ENCODE measurements at regions not wholly inside any gene's neighbourhood (a gene's known extent, or its start where the extent isn't known, plus 50 kb on each side); places are given as distances from the start of the nearest gene placed in this dataset.

GRCh38 chr4:27717431-27717755 is 856.8 kb downstream of the STIM2 start:
- Histone ChIP-seq H3K9ac (ENCODE audit: low read length) (no peak overlapping the region), H3K36me3 (ENCODE audit: insufficient read depth, low read length) (no peaks in the 10 kb centered on the region), H3K4me1 (ENCODE audit: low read length) (no peaks in the 10 kb centered on the region), H4K20me1 (ENCODE audit: insufficient read depth, low read depth, low read length) (no peaks in the 10 kb centered on the region), H3K9me2 (replicated peaks; ENCODE audit: insufficient read depth, low read length) (no peaks in the 10 kb centered on the region), H3K4me3 (ENCODE audit: low read length) (no peak overlapping the region), H2AFZ (ENCODE audit: low read length) (no peak overlapping the region), H3K9me3 (ENCODE audit: low read length) (no peaks in the 10 kb centered on the region; the same call in 1 of the 2 replicates), H3K4me2 (ENCODE audit: low read depth, low read length, poor library complexity, severe bottlenecking) (no peak overlapping the region), H3K27me3 (ENCODE audit: low read length) (no peaks in the 10 kb centered on the region), H3K79me2 (ENCODE audit: low read length) (no peaks in the 10 kb centered on the region), H3K27ac (ENCODE audit: low read length) (no peak overlapping the region)
- no peak for DNase-seq

DNA sequence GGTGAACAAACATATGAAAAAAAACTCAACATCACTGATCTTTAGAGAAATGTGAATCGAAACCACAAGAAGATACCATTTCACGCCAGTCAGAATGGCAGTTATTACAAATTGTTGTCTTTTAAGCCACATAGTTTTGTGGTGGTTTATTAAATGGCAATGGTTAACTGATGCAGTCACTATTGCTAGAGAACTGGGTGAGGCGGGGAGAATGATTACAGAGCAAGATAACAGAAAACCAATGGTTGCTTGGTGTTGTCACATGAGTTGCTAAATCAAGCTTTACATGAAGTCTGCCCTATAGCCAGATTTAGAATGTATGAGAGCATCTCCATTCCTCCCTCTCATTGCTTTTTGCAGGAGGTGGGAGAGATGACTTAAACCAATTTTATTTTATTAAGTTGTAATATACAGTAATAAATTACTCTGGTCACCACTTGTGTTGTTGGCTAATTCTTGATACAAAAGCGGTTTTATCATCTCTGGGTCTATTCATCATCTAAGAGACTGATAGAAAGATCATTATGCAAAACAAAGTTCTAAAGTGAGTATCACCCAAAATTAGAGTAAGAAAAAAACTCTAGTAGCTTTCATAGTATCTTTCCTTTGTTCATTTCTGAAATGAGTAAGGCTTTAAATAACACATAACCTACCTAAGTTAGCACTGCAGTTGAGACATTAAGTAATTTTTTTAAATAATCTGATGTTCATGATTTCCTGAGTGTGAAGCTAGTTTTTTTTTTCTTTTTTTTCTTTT is 859.5 kb downstream of the STIM2 start:
- H3K9me3 ChIP-seq (ENCODE audit: low read length) = no peaks in the 10 kb centered on the region; the same call in 1 of the 2 replicates
- H3K27me3 ChIP-seq (ENCODE audit: low read length) = no peaks in the 10 kb centered on the region
- H2AFZ ChIP-seq (ENCODE audit: low read length) = no peak overlapping the region
- no peaks in the 10 kb centered on the region for H3K79me2 ChIP-seq (ENCODE audit: low read length)
- H3K9ac ChIP-seq (ENCODE audit: low read length) = no peak overlapping the region
- H4K20me1 ChIP-seq (ENCODE audit: insufficient read depth, low read depth, low read length) = no peaks in the 10 kb centered on the region
- H3K27ac ChIP-seq (ENCODE audit: low read length) = no peak overlapping the region
- H3K4me3 ChIP-seq (ENCODE audit: low read length) = no peak overlapping the region
- DNase-seq = no peak
- no peaks in the 10 kb centered on the region for H3K9me2 ChIP-seq (replicated peaks; ENCODE audit: insufficient read depth, low read length)
- H3K4me1 ChIP-seq (ENCODE audit: low read length) = no peaks in the 10 kb centered on the region
- H3K36me3 ChIP-seq (ENCODE audit: insufficient read depth, low read length) = no peaks in the 10 kb centered on the region
- H3K4me2 ChIP-seq (ENCODE audit: low read depth, low read length, poor library complexity, severe bottlenecking) = no peak overlapping the region

- Histone ChIP-seq H3K4me2 (ENCODE audit: low read depth, low read length, poor library complexity, severe bottlenecking) (no peak overlapping the region), H3K4me3 (ENCODE audit: low read length) (no peak overlapping the region), H3K4me1 (ENCODE audit: low read length) (no peaks in the 10 kb centered on the region), H3K27ac (ENCODE audit: low read length) (no peak overlapping the region), H3K9ac (ENCODE audit: low read length) (no peak overlapping the region), H4K20me1 (ENCODE audit: insufficient read depth, low read depth, low read length) (no peaks in the 10 kb centered on the region), H3K27me3 (ENCODE audit: low read length) (no peaks in the 10 kb centered on the region), H3K9me2 (replicated peaks; ENCODE audit: insufficient read depth, low read length) (0 out of 2 replicates have a peak, but pooled peaks cover 5% of the 10 kb centered on the region), H2AFZ (ENCODE audit: low read length) (no peak overlapping the region), H3K36me3 (ENCODE audit: insufficient read depth, low read length) (no peaks in the 10 kb centered on the region), H3K79me2 (ENCODE audit: low read length) (no peaks in the 10 kb centered on the region), H3K9me3 (ENCODE audit: low read length) (no peaks in the 10 kb centered on the region; the same call in 1 of the 2 replicates)
- no peak for DNase-seq
These were observed 860.6 kb downstream of the STIM2 start for GRCh38 chr4:27721193-27721592.

DNA sequence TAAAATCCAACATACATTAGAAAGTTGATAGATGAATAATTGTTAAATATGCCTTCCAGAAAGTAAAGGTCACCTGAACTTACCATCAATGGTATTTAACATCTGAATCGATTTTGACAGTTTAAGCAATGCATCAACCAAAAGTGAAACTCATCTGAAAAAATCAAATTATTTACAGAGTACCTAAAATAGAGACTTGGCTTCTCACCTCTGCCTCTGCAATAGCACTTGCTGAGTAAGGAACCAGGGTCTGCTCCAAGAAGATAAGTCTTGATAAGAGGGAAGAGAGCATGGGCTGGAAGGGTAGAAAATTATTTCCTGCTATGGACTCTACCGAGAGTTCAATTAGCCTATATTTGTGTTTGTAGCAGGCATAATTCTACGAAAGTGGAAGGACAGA is 868.3 kb downstream of the STIM2 start:
- Histone ChIP-seq H3K27me3 (ENCODE audit: low read length) (no peaks in the 10 kb centered on the region), H3K36me3 (ENCODE audit: insufficient read depth, low read length) (no peaks in the 10 kb centered on the region), H4K20me1 (ENCODE audit: insufficient read depth, low read depth, low read length) (no peaks in the 10 kb centered on the region), H3K9ac (ENCODE audit: low read length) (no peak overlapping the region), H3K27ac (ENCODE audit: low read length) (no peak overlapping the region), H3K4me3 (ENCODE audit: low read length) (no peak overlapping the region), H3K9me3 (ENCODE audit: low read length) (peaks cover 5% of the 10 kb centered on the region), H3K4me2 (ENCODE audit: low read depth, low read length, poor library complexity, severe bottlenecking) (no peak overlapping the region), H3K79me2 (ENCODE audit: low read length) (no peaks in the 10 kb centered on the region), H3K4me1 (ENCODE audit: low read length) (no peaks in the 10 kb centered on the region), H2AFZ (ENCODE audit: low read length) (no peak overlapping the region), H3K9me2 (replicated peaks; ENCODE audit: insufficient read depth, low read length) (0 out of 2 replicates have a peak, but pooled peaks cover 5% of the 10 kb centered on the region)
- DNase-seq = no peak

DNA sequence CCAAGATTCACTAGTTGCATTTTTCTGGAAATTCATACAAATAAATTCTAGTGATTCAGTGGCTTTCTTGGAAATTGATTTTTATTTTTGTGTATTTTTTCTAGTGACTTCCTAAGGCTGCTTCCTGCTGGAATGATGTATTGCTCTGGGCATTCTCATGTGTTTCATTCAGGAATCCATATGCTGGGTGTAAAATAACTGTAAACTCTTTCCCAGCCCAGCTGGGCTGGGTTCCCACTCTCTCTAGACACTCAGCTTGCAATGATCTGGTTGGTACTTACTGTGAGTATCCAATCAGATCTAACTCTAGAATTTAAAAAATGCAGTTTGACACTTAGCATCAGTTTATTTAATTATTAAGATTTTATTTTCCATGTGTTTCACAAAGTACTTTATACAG is 882.2 kb downstream of the STIM2 start:
- Histone ChIP-seq H3K9ac (ENCODE audit: low read length) (no peak overlapping the region), H3K9me3 (ENCODE audit: low read length) (peaks cover 5% of the 10 kb centered on the region), H3K27me3 (ENCODE audit: low read length) (no peaks in the 10 kb centered on the region), H2AFZ (ENCODE audit: low read length) (no peak overlapping the region), H4K20me1 (ENCODE audit: insufficient read depth, low read depth, low read length) (no peaks in the 10 kb centered on the region), H3K27ac (ENCODE audit: low read length) (no peak overlapping the region), H3K79me2 (ENCODE audit: low read length) (no peaks in the 10 kb centered on the region), H3K9me2 (replicated peaks; ENCODE audit: insufficient read depth, low read length) (no peaks in the 10 kb centered on the region), H3K4me3 (ENCODE audit: low read length) (no peak overlapping the region), H3K4me2 (ENCODE audit: low read depth, low read length, poor library complexity, severe bottlenecking) (no peak overlapping the region), H3K36me3 (ENCODE audit: insufficient read depth, low read length) (no peaks in the 10 kb centered on the region), H3K4me1 (ENCODE audit: low read length) (no peaks in the 10 kb centered on the region)
- DNase-seq = no peak

GRCh38 chr4:27759611-27760575 is 899.3 kb downstream of the STIM2 start:
- Histone ChIP-seq H3K27me3 (ENCODE audit: low read length) (no peaks in the 10 kb centered on the region), H3K36me3 (ENCODE audit: insufficient read depth, low read length) (no peaks in the 10 kb centered on the region), H3K79me2 (ENCODE audit: low read length) (no peaks in the 10 kb centered on the region), H3K9me3 (ENCODE audit: low read length) (peaks cover 12% of the 10 kb centered on the region), H3K27ac (ENCODE audit: low read length) (no peak overlapping the region), H3K4me1 (ENCODE audit: low read length) (no peaks in the 10 kb centered on the region), H3K9me2 (replicated peaks; ENCODE audit: insufficient read depth, low read length) (no peaks in the 10 kb centered on the region), H3K4me3 (ENCODE audit: low read length) (no peak overlapping the region), H3K9ac (ENCODE audit: low read length) (no peak overlapping the region), H2AFZ (ENCODE audit: low read length) (no peak overlapping the region), H3K4me2 (ENCODE audit: low read depth, low read length, poor library complexity, severe bottlenecking) (no peak overlapping the region), H4K20me1 (ENCODE audit: insufficient read depth, low read depth, low read length) (no peaks in the 10 kb centered on the region)
- DNase-seq = no peak

DNA sequence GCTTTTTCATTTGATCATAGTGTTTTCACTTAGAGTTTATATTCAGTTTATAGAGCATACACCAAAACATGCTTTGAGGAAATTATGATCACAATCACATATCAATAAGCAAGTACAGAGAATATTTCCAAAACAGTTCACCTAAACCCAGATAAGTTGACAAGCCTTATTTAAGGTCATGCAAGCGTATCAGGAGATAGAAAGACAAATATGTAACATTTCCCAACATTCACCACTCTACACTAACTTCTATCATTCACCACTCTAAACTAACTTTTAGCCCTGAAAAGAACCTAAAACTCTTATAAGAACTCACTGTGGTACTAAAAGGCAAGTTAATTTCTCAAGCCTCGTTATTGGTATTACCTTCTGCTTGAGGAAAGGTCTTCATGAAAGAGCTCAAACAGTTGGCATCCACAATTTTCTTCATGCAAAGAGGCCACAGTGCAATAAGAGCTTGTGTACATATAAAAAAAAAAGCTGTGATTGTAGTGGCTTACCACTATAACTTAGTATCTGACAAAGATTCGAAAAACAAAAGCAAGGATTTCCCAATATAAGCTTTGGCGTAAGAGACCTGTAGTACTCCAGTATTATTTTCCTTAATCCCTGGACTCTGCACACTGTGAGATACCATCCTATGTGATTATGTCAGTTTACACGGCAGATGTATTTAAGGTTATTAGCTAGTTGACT is 903.3 kb downstream of the STIM2 start:
- Histone ChIP-seq H2AFZ (ENCODE audit: low read length) (no peak overlapping the region), H3K36me3 (ENCODE audit: insufficient read depth, low read length) (no peaks in the 10 kb centered on the region), H3K27me3 (ENCODE audit: low read length) (no peaks in the 10 kb centered on the region), H4K20me1 (ENCODE audit: insufficient read depth, low read depth, low read length) (no peaks in the 10 kb centered on the region), H3K4me3 (ENCODE audit: low read length) (no peak overlapping the region), H3K79me2 (ENCODE audit: low read length) (no peaks in the 10 kb centered on the region), H3K4me1 (ENCODE audit: low read length) (no peaks in the 10 kb centered on the region), H3K9ac (ENCODE audit: low read length) (no peak overlapping the region), H3K4me2 (ENCODE audit: low read depth, low read length, poor library complexity, severe bottlenecking) (no peak overlapping the region), H3K9me2 (replicated peaks; ENCODE audit: insufficient read depth, low read length) (no peaks in the 10 kb centered on the region), H3K9me3 (ENCODE audit: low read length) (no peaks in the 10 kb centered on the region), H3K27ac (ENCODE audit: low read length) (no peak overlapping the region)
- DNase-seq = no peak

- no peaks in the 10 kb centered on the region for H3K9me2 ChIP-seq (replicated peaks; ENCODE audit: insufficient read depth, low read length)
- no peak for DNase-seq
- no peaks in the 10 kb centered on the region for H3K79me2 ChIP-seq (ENCODE audit: low read length)
- no peaks in the 10 kb centered on the region for H3K4me1 ChIP-seq (ENCODE audit: low read length)
- no peak overlapping the region for H2AFZ ChIP-seq (ENCODE audit: low read length)
- H3K36me3 ChIP-seq (ENCODE audit: insufficient read depth, low read length) = no peaks in the 10 kb centered on the region
- H3K9me3 ChIP-seq (ENCODE audit: low read length) = no peaks in the 10 kb centered on the region
- H3K9ac ChIP-seq (ENCODE audit: low read length) = no peak overlapping the region
- no peak overlapping the region for H3K27ac ChIP-seq (ENCODE audit: low read length)
- H3K27me3 ChIP-seq (ENCODE audit: low read length) = no peaks in the 10 kb centered on the region
- no peaks in the 10 kb centered on the region for H4K20me1 ChIP-seq (ENCODE audit: insufficient read depth, low read depth, low read length)
- H3K4me3 ChIP-seq (ENCODE audit: low read length) = no peak overlapping the region
- no peak overlapping the region for H3K4me2 ChIP-seq (ENCODE audit: low read depth, low read length, poor library complexity, severe bottlenecking)
These were observed 903.8 kb downstream of the STIM2 start for GRCh38 chr4:27764526-27764837.

All from Karpas-422 (cell line).